Pancreas (tissue), 10 donors: ENCODE measurements at regions not wholly inside any gene's neighbourhood (a gene's known extent, or its start where the extent isn't known, plus 50 kb on each side); places are given as distances from the start of the nearest gene placed in this dataset.

ENCODE experiments used
- ATAC-seq, 4 donors: fragments of 200-7000 bp; cut with Tn5 transposase; one replicate each; pipeline versions ENCODE4 v1.8.0 to v1.9.1; 2020; ENCODE audit warnings: mild to moderate bottlenecking in 4 of 4, moderate library complexity in 4 of 4
- DNase-seq, 6 donors: peaks; one replicate each; pipeline ENCODE4 v3.0.0-alpha.2; 2020
- FAIRE-seq: peaks from 2 replicates; lab custom pipeline; 2012; peaks lifted over from hg19 to GRCh38; lab: Jason Lieb, UNC
- H3K27ac ChIP-seq, 4 donors: fragments of 200-600 bp; sonication (generic); 1 replicate in 3 of 4; 2 replicates in 1 of 4; pipeline versions ENCODE4 v1.5.0 to v1.8.0; 2020
- H3K27me3 ChIP-seq, 4 donors: fragments of 200-600 bp; one replicate each; pipeline ENCODE4 v1.8.0; 2021
- H3K36me3 ChIP-seq, 3 donors: fragments of 200-600 bp; sonication (generic) in 1 of 3; one replicate each; pipeline versions ENCODE4 v1.5.0 to v1.8.0; 2020 to 2021
- H3K4me1 ChIP-seq, 3 donors: fragments of 200-600 bp; one replicate each; pipeline ENCODE4 v1.8.0; 2021
- H3K4me3 ChIP-seq, 4 donors: fragments of 200-600 bp; sonication (generic) in 2 of 4; one replicate each; pipeline versions ENCODE4 v1.5.0 to v1.8.0; 2020 to 2021
- H3K9me3 ChIP-seq, 4 donors: fragments of 200-600 bp; one replicate each; pipeline ENCODE4 v1.8.0; 2021
- CTCF ChIP-seq, 4 donors: fragments of 200-600 bp; sonication (generic) in 3 of 4; IDR thresholded peaks; one replicate each; pipeline versions ENCODE4 v1.5.0 to v1.8.0; 2021; ENCODE audit warnings: antibody characterized with exemption in 4 of 4
- WGBS, 2 donors: extraction: QIAGEN DNeasy Blood & Tissue Kit; methylation state at CpG; one replicate each; pipeline ENCODE4 v1.1.7; 2013; 5-methylcytosine and 5-hydroxymethylcytosine counted together
- intact Hi-C, 3 donors: fragments of 100-400 bp; cut with DNase I; formaldehyde crosslinking; loops; one replicate each; pipeline versions ENCODE4 v1.11.1 to v1.14.2; 2022
- donor health status: healthy with polysubstance abuse.
- donor health status: DM: no; HTN: no; CAD: no; lungs with moderate emphysema.
- donor health status: DM: no; HTN: no; CAD: no.
- donor health status: control.
- donor health status: control.
- donor health status: Bipolar disorder and iron deficiency.
- donor health status: DM: yes; HTN: yes; CAD: no.
- donor health status: DM: no; HTN: no; CAD: no.
- donor health status: DM: no; HTN: no; CAD: no.
- donor health status: DM: yes; HTN: yes; CAD: no.

GRCh38 chrX:113353134-113353533, 512.5 kb upstream of the AMOT start:
- ATAC-seq: no peak
- no peak overlapping the region for H3K27ac ChIP-seq
- H3K4me1 ChIP-seq: no peaks in the 10 kb centered on the region
- no peak for TF ChIP-seq CTCF (IDR thresholded peaks at IDR 0.05)
- H3K9me3 ChIP-seq: no peaks in the 10 kb centered on the region
- H3K27me3 ChIP-seq: no peaks in the 10 kb centered on the region
- intact Hi-C loops: no loop called here
- FAIRE-seq: no peak
- no peaks in the 10 kb centered on the region for H3K36me3 ChIP-seq
- no peak for DNase-seq
- WGBS, 2 donors: 67 to 72% methylated on average over 9 of the region's 9 CpGs
- H3K4me3 ChIP-seq: no peak overlapping the region

DNA sequence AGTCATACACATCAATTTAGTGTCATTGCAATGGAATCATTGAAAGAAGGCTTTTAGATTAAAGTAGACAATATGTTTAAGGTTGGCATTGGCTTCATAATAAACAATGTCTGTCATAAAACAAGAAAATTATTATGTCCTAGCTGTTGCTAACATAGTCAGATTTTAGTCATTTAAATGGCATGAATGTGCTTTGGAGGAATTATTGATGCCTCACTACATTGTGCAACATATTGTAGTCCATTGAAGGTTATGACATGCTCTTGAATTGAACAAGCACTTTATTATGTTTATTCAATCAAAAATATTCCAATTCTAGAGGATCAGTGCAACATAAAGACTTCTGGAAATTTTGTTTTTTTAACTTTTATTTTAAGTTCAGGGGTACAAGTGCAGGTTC, 489.8 kb upstream of the AMOT start:
- ATAC-seq (no peak), DNase-seq (no peak), FAIRE-seq (peak; percentile 23)
- TF ChIP-seq CTCF (IDR thresholded peaks at IDR 0.05): no peak
- Histone ChIP-seq H3K27ac (no peak overlapping the region), H3K27me3 (no peaks in the 10 kb centered on the region), H3K36me3 (no peaks in the 10 kb centered on the region), H3K4me3 (no peak overlapping the region), H3K9me3 (no peaks in the 10 kb centered on the region), H3K4me1 (no peaks in the 10 kb centered on the region)
- intact Hi-C loops: no loop called here

DNA sequence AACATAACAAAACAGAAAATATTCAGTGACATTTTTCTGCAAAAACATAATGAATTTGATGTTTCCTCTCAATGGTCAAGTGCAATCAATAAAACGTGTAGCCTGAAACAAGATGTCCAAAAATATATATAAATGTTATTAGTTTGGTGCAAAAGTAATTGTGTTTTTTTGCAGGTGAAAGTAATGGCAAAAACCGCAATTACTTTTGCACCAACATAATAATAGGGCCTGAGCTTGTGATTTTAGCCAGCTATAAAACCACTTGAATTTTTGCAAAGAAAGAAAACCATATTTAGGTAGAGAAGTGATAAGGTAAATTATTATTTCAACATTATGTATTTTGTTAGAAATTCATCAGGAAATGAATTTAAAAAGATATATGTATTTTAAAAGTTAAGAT, 475.3 kb upstream of the AMOT start:
- ATAC-seq (no peak), FAIRE-seq (no peak), DNase-seq (no peak)
- Histone ChIP-seq H3K27me3 (peaks cover 0 to 11% (median 0%) of the 10 kb centered on the region in 4 donors), H3K9me3 (no peaks in the 10 kb centered on the region), H3K27ac (no peak overlapping the region), H3K36me3 (no peaks in the 10 kb centered on the region), H3K4me1 (no peaks in the 10 kb centered on the region), H3K4me3 (no peak overlapping the region)
- no peak for TF ChIP-seq CTCF (IDR thresholded peaks at IDR 0.05)
- 52 to 59% methylated on average over 2 of the region's 2 CpGs for WGBS, 2 donors
- intact Hi-C loops: no loop called here

DNA sequence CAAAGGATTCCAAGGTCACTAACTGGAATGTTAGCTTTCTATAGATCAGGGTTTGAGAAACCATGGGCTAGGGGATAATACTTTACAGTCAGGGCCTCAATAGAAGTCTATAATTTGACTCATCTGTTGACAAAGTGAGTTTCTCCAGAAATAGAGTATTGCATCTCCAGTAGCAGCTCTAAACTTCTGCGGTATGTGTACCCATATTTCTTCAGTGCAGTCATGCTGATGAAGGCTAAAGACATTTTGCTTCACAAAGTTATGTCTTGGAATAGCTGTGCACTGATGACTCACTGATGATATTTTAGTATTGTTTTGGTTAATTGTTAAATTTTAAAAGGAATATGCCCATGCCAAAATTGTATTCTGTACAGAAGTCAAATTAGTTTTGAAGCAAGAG, 464.9 kb upstream of the AMOT start:
- FAIRE-seq (peak; percentile 34), DNase-seq (no peak), ATAC-seq (no peak)
- Histone ChIP-seq H3K36me3 (no peaks in the 10 kb centered on the region), H3K4me3 (no peak overlapping the region), H3K27me3 (peaks cover 0 to 4% (median 0%) of the 10 kb centered on the region in 4 donors), H3K27ac (no peak overlapping the region), H3K9me3 (no peaks in the 10 kb centered on the region), H3K4me1 (no peaks in the 10 kb centered on the region)
- intact Hi-C loops: no loop called here
- no peak for TF ChIP-seq CTCF (IDR thresholded peaks at IDR 0.05)
- WGBS, 2 donors: 85 to 87% methylated on average over 1 of the region's 1 CpG

DNA sequence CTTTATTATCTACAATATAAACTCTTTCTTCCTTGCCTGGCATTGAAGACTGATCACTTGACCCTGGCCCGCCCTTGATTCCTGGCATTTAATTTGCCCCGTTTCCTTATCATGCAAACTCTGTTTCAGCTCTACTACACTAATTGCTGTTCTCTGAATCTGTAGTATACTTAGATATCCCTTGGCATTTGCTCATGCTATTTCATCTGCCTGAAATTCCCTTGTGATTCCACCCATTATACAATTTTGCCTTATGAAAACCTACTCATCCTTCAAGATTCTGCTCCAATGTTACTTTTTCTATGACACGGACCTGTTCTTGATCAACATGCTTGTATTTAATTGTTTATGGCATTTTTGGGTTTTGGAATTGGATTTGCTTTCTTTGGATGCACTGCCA, 459.9 kb upstream of the AMOT start:
- H3K27ac ChIP-seq: no peak overlapping the region
- intact Hi-C loops: no loop called here
- FAIRE-seq (no peak), DNase-seq (no peak), ATAC-seq (no peak)
- H3K4me3 ChIP-seq: no peak overlapping the region
- no peaks in the 10 kb centered on the region for H3K9me3 ChIP-seq
- peaks cover 0 to 3% (median 0%) of the 10 kb centered on the region in 4 donors for H3K27me3 ChIP-seq
- 52 to 53% methylated on average over 3 of the region's 3 CpGs for WGBS, 2 donors
- H3K4me1 ChIP-seq: no peaks in the 10 kb centered on the region
- no peaks in the 10 kb centered on the region for H3K36me3 ChIP-seq
- no peak for TF ChIP-seq CTCF (IDR thresholded peaks at IDR 0.05)
